ENCODE measurements at regions not wholly inside any gene's neighbourhood (a gene's known extent, or its start where the extent isn't known, plus 50 kb on each side); places are given as distances from the start of the nearest gene placed in this dataset.

DNA sequence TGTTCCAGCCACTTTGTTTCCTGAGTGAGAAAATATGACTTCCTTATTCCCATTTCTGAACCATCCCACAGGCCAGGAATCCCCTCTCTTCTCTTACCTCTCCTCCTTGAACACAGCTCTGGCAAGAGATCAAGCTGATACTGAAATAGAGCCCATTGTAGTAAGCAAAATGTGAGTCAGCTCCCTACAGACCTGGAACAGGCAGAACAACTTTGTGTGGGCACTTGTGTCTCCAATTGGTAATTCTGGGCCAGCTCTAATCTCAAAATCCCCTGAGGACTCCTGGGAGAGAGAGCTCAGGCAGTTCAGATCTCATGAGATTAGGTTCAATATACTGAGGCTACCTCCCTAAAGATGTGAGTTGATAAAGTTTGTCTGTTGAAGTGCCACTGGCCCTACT, 213.5 kb downstream of the GUCY2F start:
- TF ChIP-seq, protein P1, sequence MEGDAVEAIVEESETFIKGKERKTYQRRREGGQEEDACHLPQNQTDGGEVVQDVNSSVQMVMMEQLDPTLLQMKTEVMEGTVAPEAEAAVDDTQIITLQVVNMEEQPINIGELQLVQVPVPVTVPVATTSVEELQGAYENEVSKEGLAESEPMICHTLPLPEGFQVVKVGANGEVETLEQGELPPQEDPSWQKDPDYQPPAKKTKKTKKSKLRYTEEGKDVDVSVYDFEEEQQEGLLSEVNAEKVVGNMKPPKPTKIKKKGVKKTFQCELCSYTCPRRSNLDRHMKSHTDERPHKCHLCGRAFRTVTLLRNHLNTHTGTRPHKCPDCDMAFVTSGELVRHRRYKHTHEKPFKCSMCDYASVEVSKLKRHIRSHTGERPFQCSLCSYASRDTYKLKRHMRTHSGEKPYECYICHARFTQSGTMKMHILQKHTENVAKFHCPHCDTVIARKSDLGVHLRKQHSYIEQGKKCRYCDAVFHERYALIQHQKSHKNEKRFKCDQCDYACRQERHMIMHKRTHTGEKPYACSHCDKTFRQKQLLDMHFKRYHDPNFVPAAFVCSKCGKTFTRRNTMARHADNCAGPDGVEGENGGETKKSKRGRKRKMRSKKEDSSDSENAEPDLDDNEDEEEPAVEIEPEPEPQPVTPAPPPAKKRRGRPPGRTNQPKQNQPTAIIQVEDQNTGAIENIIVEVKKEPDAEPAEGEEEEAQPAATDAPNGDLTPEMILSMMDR (IDR thresholded peaks at IDR 0.05) = no peak
- no peak for TF ChIP-seq POLR2A (IDR thresholded peaks at IDR 0.05)

All from thyroid gland (tissue), 4 donors.